ENCODE measurements at regions not wholly inside any gene's neighbourhood (a gene's known extent, or its start where the extent isn't known, plus 50 kb on each side); places are given as distances from the start of the nearest gene placed in this dataset.
A peak's percentile ranks its signal among the peaks of the same experiment; 100 is the strongest.

GRCh38 chr14:65198346-65198745 is 96.0 kb upstream of the MAX start:
- Histone ChIP-seq H3K27me3 (ENCODE audit: insufficient read depth, low read length, poor library complexity) (no peaks in the 10 kb centered on the region), H3K36me3 (ENCODE audit: insufficient read depth, low read length) (no peaks in the 10 kb centered on the region), H4K20me1 (ENCODE audit: insufficient read depth, low read length) (no peaks in the 10 kb centered on the region), H3K4me3 (ENCODE audit: low read depth in 1 of 2, low read length in 2 of 2) (no peak overlapping the region), H3K9ac (ENCODE audit: low read depth, low read length) (no peak overlapping the region), H3K4me2 (ENCODE audit: insufficient read depth, low read length) (no peak overlapping the region), H3K79me2 (ENCODE audit: insufficient read depth, low read length) (no peaks in the 10 kb centered on the region), H3K4me1 (ENCODE audit: insufficient read depth, low read length) (no peaks in the 10 kb centered on the region), H3K9me3 (ENCODE audit: insufficient read depth, low read length, severe bottlenecking) (no peaks in the 10 kb centered on the region), H3K27ac (ENCODE audit: low read length) (no peak overlapping the region), H2AFZ (ENCODE audit: low read depth, low read length) (no peak overlapping the region)
- no peak for ATAC-seq (ENCODE audit: insufficient read depth, low read depth)
- TF ChIP-seq CTCF (IDR thresholded peaks at IDR 0.05; ENCODE audit: borderline replicate concordance, extremely low read depth, low read length, poor library complexity, severe bottlenecking): no peak
- TF ChIP-seq EZH2 (IDR thresholded peaks at IDR 0.05; ENCODE audit: borderline replicate concordance, low read depth, low read length, severe bottlenecking): no peak
- no peak for DNase-seq

DNA sequence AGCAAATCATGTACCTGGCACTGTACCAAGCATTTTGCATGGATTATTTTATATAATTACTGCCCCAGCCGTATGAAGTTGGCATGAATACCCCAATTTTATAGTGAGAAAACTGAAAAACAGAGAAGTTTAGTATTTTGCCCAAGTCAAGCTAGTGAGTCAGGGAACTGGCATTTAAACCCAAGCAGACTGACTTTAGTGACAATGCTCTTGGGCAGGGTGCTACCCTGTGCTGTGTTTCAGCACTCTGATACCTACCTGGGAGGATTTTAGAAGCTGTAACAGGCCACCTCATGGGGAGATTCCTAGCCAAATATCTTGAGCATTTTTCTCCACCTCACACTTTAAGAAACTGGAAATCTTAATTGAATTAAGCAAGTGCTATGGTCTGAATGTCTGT is 98.1 kb upstream of the MAX start:
- H2AFZ ChIP-seq (ENCODE audit: low read depth, low read length): no peak overlapping the region
- no peak overlapping the region for H3K4me2 ChIP-seq (ENCODE audit: insufficient read depth, low read length)
- H4K20me1 ChIP-seq (ENCODE audit: insufficient read depth, low read length): no peaks in the 10 kb centered on the region
- H3K36me3 ChIP-seq (ENCODE audit: insufficient read depth, low read length): no peaks in the 10 kb centered on the region
- no peaks in the 10 kb centered on the region for H3K9me3 ChIP-seq (ENCODE audit: insufficient read depth, low read length, severe bottlenecking)
- no peak overlapping the region for H3K4me3 ChIP-seq (ENCODE audit: low read depth in 1 of 2, low read length in 2 of 2)
- DNase-seq: no peak
- H3K27me3 ChIP-seq (ENCODE audit: insufficient read depth, low read length, poor library complexity): no peaks in the 10 kb centered on the region
- no peak overlapping the region for H3K9ac ChIP-seq (ENCODE audit: low read depth, low read length)
- H3K27ac ChIP-seq (ENCODE audit: low read length): no peak overlapping the region
- no peaks in the 10 kb centered on the region for H3K79me2 ChIP-seq (ENCODE audit: insufficient read depth, low read length)
- ATAC-seq (ENCODE audit: insufficient read depth, low read depth): no peak
- TF ChIP-seq EZH2 (IDR thresholded peaks at IDR 0.05; ENCODE audit: borderline replicate concordance, low read depth, low read length, severe bottlenecking): no peak
- no peak for TF ChIP-seq CTCF (IDR thresholded peaks at IDR 0.05; ENCODE audit: borderline replicate concordance, extremely low read depth, low read length, poor library complexity, severe bottlenecking)
- H3K4me1 ChIP-seq (ENCODE audit: insufficient read depth, low read length): peaks cover 15% of the 10 kb centered on the region

GRCh38 chr14:65203574-65203973 is 101.3 kb upstream of the MAX start:
- Histone ChIP-seq H3K36me3 (ENCODE audit: insufficient read depth, low read length) (no peaks in the 10 kb centered on the region), H3K9ac (ENCODE audit: low read depth, low read length) (no peak overlapping the region), H3K79me2 (ENCODE audit: insufficient read depth, low read length) (no peaks in the 10 kb centered on the region), H3K27me3 (ENCODE audit: insufficient read depth, low read length, poor library complexity) (no peaks in the 10 kb centered on the region), H2AFZ (ENCODE audit: low read depth, low read length) (no peak overlapping the region), H3K9me3 (ENCODE audit: insufficient read depth, low read length, severe bottlenecking) (no peaks in the 10 kb centered on the region), H3K4me2 (ENCODE audit: insufficient read depth, low read length) (no peak overlapping the region), H3K27ac (ENCODE audit: low read length) (peak overlapping the region; percentile 28; the same call in 1 of the 2 replicates), H3K4me3 (ENCODE audit: low read depth in 1 of 2, low read length in 2 of 2) (no peak overlapping the region), H3K4me1 (ENCODE audit: insufficient read depth, low read length) (peaks cover 46% of the 10 kb centered on the region), H4K20me1 (ENCODE audit: insufficient read depth, low read length) (no peaks in the 10 kb centered on the region)
- ATAC-seq (ENCODE audit: insufficient read depth, low read depth) (no peak), DNase-seq (no peak)
- TF ChIP-seq CTCF (IDR thresholded peaks at IDR 0.05; ENCODE audit: borderline replicate concordance, extremely low read depth, low read length, poor library complexity, severe bottlenecking) (no peak), EZH2 (IDR thresholded peaks at IDR 0.05; ENCODE audit: borderline replicate concordance, low read depth, low read length, severe bottlenecking) (no peak)

DNA sequence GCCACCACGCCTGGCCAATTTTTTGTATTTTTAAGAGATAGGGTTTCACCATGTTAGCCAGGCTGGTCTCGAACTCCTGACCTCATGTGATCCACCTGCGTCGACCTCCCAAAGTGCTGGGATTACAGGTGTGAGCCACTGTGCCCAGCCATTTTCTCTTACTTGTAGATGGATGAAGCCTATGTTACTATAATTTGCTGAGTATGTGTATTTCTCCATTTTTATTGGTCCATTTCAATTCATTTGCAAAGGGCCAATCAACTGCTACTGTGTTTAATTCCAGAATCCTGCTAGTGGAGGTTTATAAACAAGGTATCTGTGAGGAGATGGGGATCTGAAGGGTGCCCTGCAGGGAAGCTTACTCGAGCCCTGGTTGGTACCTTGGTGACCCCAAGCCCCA is 101.7 kb upstream of the MAX start:
- ATAC-seq (ENCODE audit: insufficient read depth, low read depth) (no peak), DNase-seq (no peak)
- Histone ChIP-seq H3K4me3 (ENCODE audit: low read depth in 1 of 2, low read length in 2 of 2) (no peak overlapping the region), H3K79me2 (ENCODE audit: insufficient read depth, low read length) (no peaks in the 10 kb centered on the region), H3K4me2 (ENCODE audit: insufficient read depth, low read length) (no peak overlapping the region), H3K9me3 (ENCODE audit: insufficient read depth, low read length, severe bottlenecking) (no peaks in the 10 kb centered on the region), H2AFZ (ENCODE audit: low read depth, low read length) (no peak overlapping the region), H3K27ac (ENCODE audit: low read length) (peak overlapping the region; percentile 98), H3K27me3 (ENCODE audit: insufficient read depth, low read length, poor library complexity) (no peaks in the 10 kb centered on the region), H4K20me1 (ENCODE audit: insufficient read depth, low read length) (no peaks in the 10 kb centered on the region), H3K36me3 (ENCODE audit: insufficient read depth, low read length) (no peaks in the 10 kb centered on the region), H3K4me1 (ENCODE audit: insufficient read depth, low read length) (peaks cover 51% of the 10 kb centered on the region), H3K9ac (ENCODE audit: low read depth, low read length) (no peak overlapping the region)
- TF ChIP-seq EZH2 (IDR thresholded peaks at IDR 0.05; ENCODE audit: borderline replicate concordance, low read depth, low read length, severe bottlenecking) (no peak), CTCF (IDR thresholded peaks at IDR 0.05; ENCODE audit: borderline replicate concordance, extremely low read depth, low read length, poor library complexity, severe bottlenecking) (no peak)

All from DND-41 (cell line).